ENCODE measurements at regions not wholly inside any gene's neighbourhood (a gene's known extent, or its start where the extent isn't known, plus 50 kb on each side); places are given as distances from the start of the nearest gene placed in this dataset.

GRCh38 chr10:121265360-121266123 is 332.7 kb downstream of the FGFR2 start:
- intact Hi-C loops (cut with DNase I) = no loop called here
- no peak overlapping the region for H3K4me3 ChIP-seq
- no peaks in the 10 kb centered on the region for H3K9me3 ChIP-seq
- no peaks in the 10 kb centered on the region for H3K27me3 ChIP-seq
- ATAC-seq (no peak), DNase-seq (no peak), FAIRE-seq (no peak)
- H3K27ac ChIP-seq = no peak overlapping the region
- no peaks in the 10 kb centered on the region for H3K4me1 ChIP-seq
- no peaks in the 10 kb centered on the region for H3K36me3 ChIP-seq
- no peak for TF ChIP-seq CTCF (IDR thresholded peaks at IDR 0.05)
- WGBS, 2 donors = 53 to 59% methylated on average over 6 of the region's 6 CpGs

DNA sequence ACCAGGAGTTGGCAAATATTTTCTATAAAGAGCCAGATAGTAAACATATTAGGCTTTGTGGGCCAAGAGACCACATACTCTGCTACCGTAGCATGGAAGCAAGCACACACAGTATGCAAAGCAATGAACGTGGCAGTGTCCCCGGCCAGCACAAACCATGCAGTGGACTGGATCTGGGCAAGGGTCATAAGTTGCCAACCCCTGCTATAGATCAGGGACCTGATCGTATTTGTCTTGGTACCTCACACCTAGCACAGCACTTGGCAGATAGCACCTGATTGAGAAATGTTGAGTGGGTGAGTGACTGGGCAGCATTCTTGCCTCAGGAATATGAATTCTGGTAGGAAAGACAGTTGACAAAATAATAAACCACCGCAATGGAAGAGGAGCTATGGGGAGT is 331.9 kb downstream of the FGFR2 start:
- intact Hi-C loops (cut with DNase I) = no loop called here
- no peaks in the 10 kb centered on the region for H3K4me1 ChIP-seq
- ATAC-seq = no peak

DNA sequence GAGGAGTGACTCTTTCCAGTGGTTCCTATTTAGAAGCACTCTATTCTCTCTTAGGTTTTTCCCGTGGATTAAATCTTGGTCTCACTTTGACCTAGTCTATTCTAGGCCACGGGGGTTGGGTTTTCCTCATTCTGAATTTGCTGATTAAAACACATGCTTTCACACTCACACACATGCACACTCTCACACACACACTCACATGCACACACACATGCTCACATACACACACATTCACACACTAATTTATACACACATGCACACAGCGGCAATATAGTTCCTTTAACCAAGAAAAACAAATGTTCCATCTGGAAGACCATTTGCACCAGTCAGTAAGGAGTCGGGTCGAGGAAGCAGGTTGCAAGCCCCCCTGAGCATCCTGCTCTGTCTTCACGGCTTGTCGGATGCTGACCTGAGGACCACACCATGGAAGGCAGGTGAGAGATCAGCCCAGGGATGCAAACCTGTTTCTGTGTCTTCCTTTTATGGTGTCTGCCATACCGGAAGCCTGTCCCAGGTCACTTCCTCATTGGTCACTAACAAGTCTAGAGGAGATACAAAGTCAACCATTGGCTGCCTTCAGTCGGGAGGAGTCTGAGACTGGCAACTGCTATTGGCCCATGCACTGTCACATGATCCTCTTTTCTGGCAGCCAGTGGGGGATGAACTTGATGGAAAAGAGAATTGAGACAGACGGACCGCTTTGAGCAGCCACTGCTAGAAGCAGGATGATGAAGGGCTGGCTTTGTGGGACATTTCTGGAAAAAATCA is 330.8 kb downstream of the FGFR2 start:
- WGBS, 2 donors = 68 to 76% methylated on average over 11 of the region's 11 CpGs
- DNase-seq (no peak), ATAC-seq (no peak), FAIRE-seq (no peak)
- no peaks in the 10 kb centered on the region for H3K27me3 ChIP-seq
- H3K27ac ChIP-seq = no peak overlapping the region
- TF ChIP-seq CTCF (IDR thresholded peaks at IDR 0.05) = no peak
- no peaks in the 10 kb centered on the region for H3K36me3 ChIP-seq
- intact Hi-C loops (cut with DNase I) = no loop called here
- H3K9me3 ChIP-seq = no peaks in the 10 kb centered on the region
- H3K4me1 ChIP-seq = no peaks in the 10 kb centered on the region
- H3K4me3 ChIP-seq = no peak overlapping the region

More for the DNA sequence above, 331.9 kb downstream of the FGFR2 start:
- Histone ChIP-seq H3K27ac (no peak overlapping the region), H3K4me3 (no peak overlapping the region), H3K27me3 (no peaks in the 10 kb centered on the region), H3K36me3 (no peaks in the 10 kb centered on the region), H3K9me3 (no peaks in the 10 kb centered on the region)
- TF ChIP-seq CTCF (IDR thresholded peaks at IDR 0.05) = no peak
- FAIRE-seq (no peak), DNase-seq (no peak)
- WGBS, 2 donors = 66 to 70% methylated on average over 5 of the region's 5 CpGs

DNA sequence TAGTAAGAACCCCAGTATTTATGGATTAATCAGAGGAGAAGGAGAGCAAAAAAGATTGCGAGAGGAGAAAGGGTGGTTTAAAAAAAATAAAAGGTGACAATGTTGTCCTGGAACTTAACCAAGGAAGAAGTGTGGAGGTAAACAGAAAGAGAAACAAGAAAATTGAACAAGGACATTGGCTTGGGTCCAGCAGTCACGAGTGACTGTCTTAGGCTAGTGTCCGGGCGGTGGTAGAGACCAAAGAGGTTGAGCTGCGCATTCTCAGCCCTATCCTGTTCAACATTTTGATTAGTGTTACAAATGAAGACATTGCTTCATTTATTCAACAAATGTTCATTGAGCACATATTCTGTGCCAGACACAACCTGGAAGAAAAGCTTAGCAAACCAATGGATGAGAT is 329.9 kb downstream of the FGFR2 start:
- TF ChIP-seq CTCF (IDR thresholded peaks at IDR 0.05) = no peak
- Histone ChIP-seq H3K4me1 (no peaks in the 10 kb centered on the region), H3K4me3 (no peak overlapping the region), H3K36me3 (no peaks in the 10 kb centered on the region), H3K27ac (no peak overlapping the region), H3K27me3 (no peaks in the 10 kb centered on the region), H3K9me3 (no peaks in the 10 kb centered on the region)
- no peak for DNase-seq
- intact Hi-C loops (cut with DNase I) = no loop called here
- FAIRE-seq = no peak
- 66 to 79% methylated on average over 5 of the region's 5 CpGs for WGBS, 2 donors
- no peak for ATAC-seq
